ENCODE measurements at regions not wholly inside any gene's neighbourhood (a gene's known extent, or its start where the extent isn't known, plus 50 kb on each side); places are given as distances from the start of the nearest gene placed in this dataset.

DNA sequence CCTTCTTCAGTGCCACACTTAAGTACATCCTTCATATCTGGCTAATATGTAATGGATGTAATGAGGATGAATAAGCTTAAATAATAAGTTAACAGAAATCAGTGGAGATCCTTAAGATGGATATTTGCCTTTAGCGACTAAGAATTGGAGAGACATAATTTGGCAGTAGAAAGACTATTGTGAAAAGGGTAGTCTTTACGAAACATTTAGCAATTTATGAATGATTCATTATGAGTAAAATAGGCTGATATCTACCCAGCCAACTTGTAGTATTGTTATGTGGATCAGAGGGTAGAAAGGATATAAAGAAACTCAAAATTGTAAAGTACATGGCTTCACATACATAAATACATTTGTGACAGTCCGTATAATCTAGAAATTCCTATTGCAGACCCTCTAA, 2371.8 kb downstream of the PCDH7 start (continued):
- TF ChIP-seq CHD7 (IDR thresholded peaks at IDR 0.05; ENCODE audit: insufficient replicate concordance, low read length), result no peak
- no peak for TF ChIP-seq CHD2 (IDR thresholded peaks at IDR 0.05; ENCODE audit: low read length)
- TF ChIP-seq EGR1 (IDR thresholded peaks at IDR 0.05; ENCODE audit: borderline replicate concordance, low read depth, low read length), result no peak
- TF ChIP-seq SP2 (IDR thresholded peaks at IDR 0.05; ENCODE audit: low read length), result no peak
- TF ChIP-seq CEBPB (IDR thresholded peaks at IDR 0.05; ENCODE audit: low read depth, low read length), result no peak
